Fibroblast of lung (primary cell): ENCODE measurements at regions not wholly inside any gene's neighbourhood (a gene's known extent, or its start where the extent isn't known, plus 50 kb on each side); places are given as distances from the start of the nearest gene placed in this dataset.

ENCODE experiments used
- DNase-seq, 2 donors: peaks; one replicate each; pipeline versions ENCODE4 v3.0.0 to v3.0.0-alpha.2; 2010; ENCODE audit warnings: low read depth in 2 of 2
- H2AFZ ChIP-seq: 2 replicates; pipeline ENCODE4 v1.5.1; 2012; ENCODE audit warnings: low read length, control low read depth, inconsistent platforms
- H3K27ac ChIP-seq: 2 replicates; pipeline ENCODE4 v1.5.1; 2011; ENCODE audit warnings: low read length, control low read depth; ENCODE audit not compliant: insufficient read depth
- H3K27me3 ChIP-seq: 2 replicates; pipeline ENCODE4 v1.5.1; 2011; ENCODE audit warnings: mild to moderate bottlenecking, low read length; ENCODE audit not compliant: control insufficient read depth, insufficient read depth
- H3K36me3 ChIP-seq: 2 replicates; pipeline ENCODE4 v1.5.1; 2011; ENCODE audit warnings: low read length; ENCODE audit not compliant: control insufficient read depth, insufficient read depth
- H3K4me1 ChIP-seq: 2 replicates; pipeline ENCODE4 v1.5.1; 2011; ENCODE audit warnings: low read length; ENCODE audit not compliant: control insufficient read depth, insufficient read depth; ENCODE audit errors: extremely low read depth
- H3K4me2 ChIP-seq: 2 replicates; pipeline ENCODE4 v1.5.1; 2011; ENCODE audit warnings: low read length, control low read depth; ENCODE audit not compliant: insufficient read depth; ENCODE audit errors: extremely low read depth
- H3K4me3 ChIP-seq, 4 experiments: fragments of 200-600 bp in 1 of 4; sonication (generic) in 1 of 4; replicated peaks in 1 of 4; 2 replicates each; pipeline ENCODE4 v1.5.1; 2011 to 2016; ENCODE audit warnings: low read length in 4 of 4, low read depth in 3 of 4, mild to moderate bottlenecking in 3 of 4, control low read depth in 2 of 4, inconsistent platforms in 1 of 4, mixed read lengths in 1 of 4; ENCODE audit not compliant: insufficient read depth in 1 of 4; ENCODE audit errors: control extremely low read depth in 1 of 4
- H3K79me2 ChIP-seq: 2 replicates; pipeline ENCODE4 v1.5.1; 2012; ENCODE audit warnings: mild to moderate bottlenecking, low read length, inconsistent platforms; ENCODE audit not compliant: control insufficient read depth, insufficient read depth
- H3K9ac ChIP-seq: 2 replicates; pipeline ENCODE4 v1.5.1; 2011; ENCODE audit warnings: mild to moderate bottlenecking, low read length, control low read depth; ENCODE audit not compliant: insufficient read depth
- H3K9me3 ChIP-seq: 2 replicates; pipeline ENCODE4 v1.5.1; 2012; ENCODE audit warnings: low read depth, low read length; ENCODE audit not compliant: control insufficient read depth, insufficient read depth
- H4K20me1 ChIP-seq: 2 replicates; pipeline ENCODE4 v1.5.1; 2011; ENCODE audit warnings: low read length; ENCODE audit not compliant: control insufficient read depth, insufficient read depth; ENCODE audit errors: extremely low read depth
- EZH2 ChIP-seq: IDR thresholded peaks from 2 replicates; pipeline ENCODE4 v1.5.1; 2012; ENCODE audit warnings: low read length, control low read depth, mild to moderate bottlenecking; ENCODE audit errors: missing control alignments
- TF ChIP-seq, protein P1 (sequence below), 2 donors: IDR thresholded peaks in 1 of 2; conservative IDR thresholded peaks in 1 of 2; 1 replicate in 1 of 2; 2 replicates in 1 of 2; pipeline ENCODE4 v1.5.1; 2011 to 2012; ENCODE audit warnings: low read length in 2 of 2, control low read depth in 1 of 2, inconsistent platforms in 1 of 2, low read depth in 1 of 2, mild to moderate bottlenecking in 1 of 2

DNA sequence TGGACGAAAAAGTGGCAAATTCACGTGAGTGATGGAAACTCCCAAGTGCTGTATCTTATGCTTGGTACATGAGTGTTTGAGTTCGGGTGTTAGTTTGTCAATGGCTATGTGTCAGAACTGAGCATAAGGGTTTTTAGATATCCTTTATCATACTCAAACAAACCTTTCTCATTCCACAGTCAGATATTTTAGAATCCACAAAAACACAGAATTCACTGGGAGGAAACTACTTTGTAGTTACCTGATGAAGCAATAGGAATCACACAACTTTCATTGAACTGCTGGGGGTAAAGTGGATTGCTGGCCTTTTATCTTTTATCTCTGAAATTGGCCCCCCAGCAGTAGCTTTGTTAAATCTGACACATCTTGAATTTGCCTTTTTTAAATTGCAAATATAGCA is 64.0 kb downstream of the DKK1 start:
- H3K36me3 ChIP-seq = no peaks in the 10 kb centered on the region
- no peak overlapping the region for H3K27ac ChIP-seq
- H3K79me2 ChIP-seq = no peaks in the 10 kb centered on the region
- TF ChIP-seq, protein P1, sequence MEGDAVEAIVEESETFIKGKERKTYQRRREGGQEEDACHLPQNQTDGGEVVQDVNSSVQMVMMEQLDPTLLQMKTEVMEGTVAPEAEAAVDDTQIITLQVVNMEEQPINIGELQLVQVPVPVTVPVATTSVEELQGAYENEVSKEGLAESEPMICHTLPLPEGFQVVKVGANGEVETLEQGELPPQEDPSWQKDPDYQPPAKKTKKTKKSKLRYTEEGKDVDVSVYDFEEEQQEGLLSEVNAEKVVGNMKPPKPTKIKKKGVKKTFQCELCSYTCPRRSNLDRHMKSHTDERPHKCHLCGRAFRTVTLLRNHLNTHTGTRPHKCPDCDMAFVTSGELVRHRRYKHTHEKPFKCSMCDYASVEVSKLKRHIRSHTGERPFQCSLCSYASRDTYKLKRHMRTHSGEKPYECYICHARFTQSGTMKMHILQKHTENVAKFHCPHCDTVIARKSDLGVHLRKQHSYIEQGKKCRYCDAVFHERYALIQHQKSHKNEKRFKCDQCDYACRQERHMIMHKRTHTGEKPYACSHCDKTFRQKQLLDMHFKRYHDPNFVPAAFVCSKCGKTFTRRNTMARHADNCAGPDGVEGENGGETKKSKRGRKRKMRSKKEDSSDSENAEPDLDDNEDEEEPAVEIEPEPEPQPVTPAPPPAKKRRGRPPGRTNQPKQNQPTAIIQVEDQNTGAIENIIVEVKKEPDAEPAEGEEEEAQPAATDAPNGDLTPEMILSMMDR (conservative IDR thresholded peaks at IDR 0.05 in 1 of 2, IDR thresholded peaks at IDR 0.05 in 1 of 2; ENCODE audit: low read depth in 1 of 2, low read length in 2 of 2) = no peak
- no peak for TF ChIP-seq EZH2
- no peak overlapping the region for H2AFZ ChIP-seq
- H3K4me1 ChIP-seq = no peaks in the 10 kb centered on the region
- no peak overlapping the region for H3K9ac ChIP-seq
- no peaks in the 10 kb centered on the region for H3K9me3 ChIP-seq
- no peak overlapping the region for H3K4me2 ChIP-seq
- DNase-seq = no peak
- no peaks in the 10 kb centered on the region for H3K27me3 ChIP-seq
- H4K20me1 ChIP-seq = no peaks in the 10 kb centered on the region
- no peak overlapping the region for H3K4me3 ChIP-seq

DNA sequence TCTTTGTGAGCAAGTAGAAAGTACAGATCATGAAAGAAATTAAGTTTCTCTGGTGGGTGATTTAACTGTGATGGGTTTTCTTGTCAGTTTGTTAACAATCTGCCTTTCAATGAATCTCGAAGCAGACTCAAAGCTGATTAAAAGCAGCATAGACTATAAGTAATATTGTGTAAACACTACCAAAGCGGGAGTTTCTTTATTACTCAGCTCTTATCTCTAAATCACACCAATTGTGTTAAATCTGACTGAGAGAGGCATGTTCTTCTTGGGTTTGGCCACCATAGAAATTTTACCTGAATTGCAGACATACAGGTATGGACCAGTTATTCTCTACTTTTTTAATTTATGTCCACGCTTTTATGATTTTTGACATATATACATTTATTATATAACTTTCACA is 65.2 kb downstream of the DKK1 start:
- Histone ChIP-seq H3K4me3 (no peak overlapping the region), H3K79me2 (no peaks in the 10 kb centered on the region), H3K36me3 (no peaks in the 10 kb centered on the region), H2AFZ (no peak overlapping the region), H3K27ac (no peak overlapping the region), H4K20me1 (no peaks in the 10 kb centered on the region), H3K9me3 (no peaks in the 10 kb centered on the region), H3K4me2 (no peak overlapping the region), H3K4me1 (no peaks in the 10 kb centered on the region), H3K27me3 (no peaks in the 10 kb centered on the region), H3K9ac (no peak overlapping the region)
- no peak for DNase-seq
- TF ChIP-seq, protein P1 (conservative IDR thresholded peaks at IDR 0.05 in 1 of 2, IDR thresholded peaks at IDR 0.05 in 1 of 2; ENCODE audit: low read depth in 1 of 2, low read length in 2 of 2) = no peak
- no peak for TF ChIP-seq EZH2

DNA sequence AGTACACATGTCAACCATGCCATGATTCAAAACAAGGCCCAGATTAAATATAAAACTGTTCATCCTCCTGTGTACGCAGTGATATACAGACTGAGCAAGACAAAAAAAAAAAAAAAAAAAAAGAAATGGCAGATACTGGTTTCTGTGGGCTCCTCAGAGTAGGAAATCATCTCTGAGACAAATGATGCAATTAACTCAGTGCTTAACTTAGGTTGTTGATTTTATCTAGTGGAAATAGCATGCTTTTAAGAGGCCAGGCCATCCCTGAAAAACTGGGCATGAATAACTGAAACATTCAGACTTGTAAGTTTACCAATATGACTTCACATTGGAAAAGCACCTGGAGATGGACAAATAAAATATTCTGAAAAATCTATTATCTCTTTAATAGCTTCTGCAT is 69.0 kb downstream of the DKK1 start:
- H2AFZ ChIP-seq = no peak overlapping the region
- DNase-seq = no peak
- H3K4me3 ChIP-seq = no peak overlapping the region
- H3K36me3 ChIP-seq = no peaks in the 10 kb centered on the region
- no peaks in the 10 kb centered on the region for H4K20me1 ChIP-seq
- no peak overlapping the region for H3K27ac ChIP-seq
- no peaks in the 10 kb centered on the region for H3K4me1 ChIP-seq
- no peak overlapping the region for H3K4me2 ChIP-seq
- no peaks in the 10 kb centered on the region for H3K79me2 ChIP-seq
- H3K27me3 ChIP-seq = no peaks in the 10 kb centered on the region
- no peak overlapping the region for H3K9ac ChIP-seq
- TF ChIP-seq, protein P1 (conservative IDR thresholded peaks at IDR 0.05 in 1 of 2, IDR thresholded peaks at IDR 0.05 in 1 of 2; ENCODE audit: low read depth in 1 of 2, low read length in 2 of 2) = no peak
- H3K9me3 ChIP-seq = no peaks in the 10 kb centered on the region
